ENCODE measurements at regions not wholly inside any gene's neighbourhood (a gene's known extent, or its start where the extent isn't known, plus 50 kb on each side); places are given as distances from the start of the nearest gene placed in this dataset.

DNA sequence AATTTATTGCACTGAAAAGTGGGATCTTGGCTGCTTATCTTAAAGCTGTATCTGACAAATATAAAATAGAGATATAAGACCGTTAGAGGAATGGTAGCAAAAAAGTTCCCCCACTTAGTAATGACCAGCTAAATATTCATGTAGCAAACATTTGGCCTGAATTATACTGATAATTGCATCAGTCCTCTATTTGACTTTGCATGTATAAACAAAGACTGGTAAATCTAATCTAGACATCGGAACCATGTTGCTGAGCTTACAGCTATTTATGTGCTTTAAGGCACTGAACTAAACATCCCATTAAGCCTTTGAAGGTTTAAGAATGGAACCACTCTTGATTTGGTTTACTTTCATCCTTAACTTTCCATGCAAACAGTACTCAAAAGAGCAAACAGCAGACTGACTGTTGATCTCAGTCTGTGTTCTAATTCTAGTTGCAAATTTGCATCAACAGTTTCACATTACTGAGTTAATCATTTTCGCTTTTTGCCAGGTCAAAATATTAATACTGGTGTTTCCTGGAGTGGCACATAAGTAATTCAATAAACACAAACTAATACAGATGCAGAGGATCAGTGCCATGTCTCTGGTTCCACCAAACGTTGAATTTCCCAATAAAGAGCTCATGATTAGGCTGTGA, 203.5 kb upstream of the HTR2A start (continued):
- TF ChIP-seq, protein P1, sequence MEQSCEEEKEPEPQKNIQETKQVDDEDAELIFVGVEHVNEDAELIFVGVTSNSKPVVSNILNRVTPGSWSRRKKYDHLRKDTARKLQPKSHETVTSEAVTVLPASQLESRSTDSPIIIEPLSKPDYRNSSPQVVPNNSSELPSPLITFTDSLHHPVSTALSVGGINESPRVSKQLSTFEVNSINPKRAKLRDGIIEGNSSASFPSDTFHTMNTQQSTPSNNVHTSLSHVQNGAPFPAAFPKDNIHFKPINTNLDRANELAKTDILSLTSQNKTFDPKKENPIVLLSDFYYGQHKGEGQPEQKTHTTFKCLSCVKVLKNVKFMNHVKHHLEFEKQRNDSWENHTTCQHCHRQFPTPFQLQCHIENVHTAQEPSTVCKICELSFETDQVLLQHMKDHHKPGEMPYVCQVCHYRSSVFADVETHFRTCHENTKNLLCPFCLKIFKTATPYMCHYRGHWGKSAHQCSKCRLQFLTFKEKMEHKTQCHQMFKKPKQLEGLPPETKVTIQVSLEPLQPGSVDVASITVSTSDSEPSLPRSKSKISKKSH (CRISPR knock-in tag; IDR thresholded peaks at IDR 0.05; ENCODE audit: borderline replicate concordance), result no peak
- TF ChIP-seq, protein P2, sequence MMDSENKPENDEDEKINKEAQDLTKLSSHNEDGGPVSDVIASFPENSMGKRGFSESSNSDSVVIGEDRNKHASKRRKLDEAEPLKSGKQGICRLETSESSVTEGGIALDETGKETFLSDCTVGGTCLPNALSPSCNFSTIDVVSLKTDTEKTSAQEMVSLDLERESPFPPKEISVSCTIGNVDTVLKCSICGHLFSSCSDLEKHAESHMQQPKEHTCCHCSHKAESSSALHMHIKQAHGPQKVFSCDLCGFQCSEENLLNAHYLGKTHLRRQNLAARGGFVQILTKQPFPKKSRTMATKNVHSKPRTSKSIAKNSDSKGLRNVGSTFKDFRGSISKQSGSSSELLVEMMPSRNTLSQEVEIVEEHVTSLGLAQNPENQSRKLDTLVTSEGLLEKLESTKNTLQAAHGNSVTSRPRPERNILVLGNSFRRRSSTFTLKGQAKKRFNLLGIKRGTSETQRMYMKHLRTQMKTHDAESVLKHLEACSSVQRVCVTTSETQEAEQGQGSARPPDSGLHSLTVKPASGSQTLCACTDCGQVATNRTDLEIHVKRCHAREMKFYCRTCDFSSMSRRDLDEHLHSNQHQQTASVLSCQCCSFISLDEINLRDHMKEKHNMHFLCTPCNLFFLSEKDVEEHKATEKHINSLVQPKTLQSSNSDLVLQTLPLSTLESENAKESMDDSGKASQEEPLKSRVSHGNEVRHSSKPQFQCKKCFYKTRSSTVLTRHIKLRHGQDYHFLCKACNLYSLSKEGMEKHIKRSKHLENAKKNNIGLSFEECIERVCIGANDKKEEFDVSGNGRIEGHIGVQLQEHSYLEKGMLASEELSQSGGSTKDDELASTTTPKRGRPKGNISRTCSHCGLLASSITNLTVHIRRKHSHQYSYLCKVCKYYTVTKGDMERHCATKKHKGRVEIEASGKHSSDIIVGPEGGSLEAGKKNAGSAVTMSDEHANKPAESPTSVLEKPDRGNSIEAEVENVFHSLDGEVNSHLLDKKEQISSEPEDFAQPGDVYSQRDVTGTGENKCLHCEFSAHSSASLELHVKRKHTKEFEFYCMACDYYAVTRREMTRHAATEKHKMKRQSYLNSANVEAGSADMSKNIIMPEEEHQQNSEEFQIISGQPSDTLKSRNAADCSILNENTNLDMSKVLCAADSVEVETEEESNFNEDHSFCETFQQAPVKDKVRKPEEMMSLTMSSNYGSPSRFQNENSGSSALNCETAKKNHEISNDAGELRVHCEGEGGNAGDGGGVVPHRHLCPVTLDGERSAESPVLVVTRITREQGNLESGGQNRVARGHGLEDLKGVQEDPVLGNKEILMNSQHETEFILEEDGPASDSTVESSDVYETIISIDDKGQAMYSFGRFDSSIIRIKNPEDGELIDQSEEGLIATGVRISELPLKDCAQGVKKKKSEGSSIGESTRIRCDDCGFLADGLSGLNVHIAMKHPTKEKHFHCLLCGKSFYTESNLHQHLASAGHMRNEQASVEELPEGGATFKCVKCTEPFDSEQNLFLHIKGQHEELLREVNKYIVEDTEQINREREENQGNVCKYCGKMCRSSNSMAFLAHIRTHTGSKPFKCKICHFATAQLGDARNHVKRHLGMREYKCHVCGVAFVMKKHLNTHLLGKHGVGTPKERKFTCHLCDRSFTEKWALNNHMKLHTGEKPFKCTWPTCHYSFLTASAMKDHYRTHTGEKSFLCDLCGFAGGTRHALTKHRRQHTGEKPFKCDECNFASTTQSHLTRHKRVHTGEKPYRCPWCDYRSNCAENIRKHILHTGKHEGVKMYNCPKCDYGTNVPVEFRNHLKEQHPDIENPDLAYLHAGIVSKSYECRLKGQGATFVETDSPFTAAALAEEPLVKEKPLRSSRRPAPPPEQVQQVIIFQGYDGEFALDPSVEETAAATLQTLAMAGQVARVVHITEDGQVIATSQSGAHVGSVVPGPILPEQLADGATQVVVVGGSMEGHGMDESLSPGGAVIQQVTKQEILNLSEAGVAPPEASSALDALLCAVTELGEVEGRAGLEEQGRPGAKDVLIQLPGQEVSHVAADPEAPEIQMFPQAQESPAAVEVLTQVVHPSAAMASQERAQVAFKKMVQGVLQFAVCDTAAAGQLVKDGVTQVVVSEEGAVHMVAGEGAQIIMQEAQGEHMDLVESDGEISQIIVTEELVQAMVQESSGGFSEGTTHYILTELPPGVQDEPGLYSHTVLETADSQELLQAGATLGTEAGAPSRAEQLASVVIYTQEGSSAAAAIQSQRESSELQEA (CRISPR knock-in tag; IDR thresholded peaks at IDR 0.05; ENCODE audit: not compliant biosample characterization), result no peak
- TF ChIP-seq PLRG1 (conservative IDR thresholded peaks at IDR 0.05) (no peak), ZBTB8A (CRISPR knock-in tag; IDR thresholded peaks at IDR 0.05; ENCODE audit: borderline replicate concordance, low read depth) (no peak), SOX6 (IDR thresholded peaks at IDR 0.05) (no peak), SOX6 (CRISPR knock-in tag; IDR thresholded peaks at IDR 0.05) (no peak), PCBP2 (optimal IDR thresholded peaks at IDR 0.05; ENCODE audit: low read depth, low read length, poor library complexity, severe bottlenecking) (no peak), HNRNPH1 (optimal IDR thresholded peaks at IDR 0.05; ENCODE audit: low read depth, low read length) (no peak), TCF7 (IDR thresholded peaks at IDR 0.05; ENCODE audit: low read depth) (no peak), PITX1 (CRISPR knock-in tag; IDR thresholded peaks at IDR 0.05) (no peak)
- TF ChIP-seq, protein P3, sequence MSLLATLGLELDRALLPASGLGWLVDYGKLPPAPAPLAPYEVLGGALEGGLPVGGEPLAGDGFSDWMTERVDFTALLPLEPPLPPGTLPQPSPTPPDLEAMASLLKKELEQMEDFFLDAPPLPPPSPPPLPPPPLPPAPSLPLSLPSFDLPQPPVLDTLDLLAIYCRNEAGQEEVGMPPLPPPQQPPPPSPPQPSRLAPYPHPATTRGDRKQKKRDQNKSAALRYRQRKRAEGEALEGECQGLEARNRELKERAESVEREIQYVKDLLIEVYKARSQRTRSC (CRISPR knock-in tag; IDR thresholded peaks at IDR 0.05; ENCODE audit: low read depth), result no peak
- TF ChIP-seq, protein P4, sequence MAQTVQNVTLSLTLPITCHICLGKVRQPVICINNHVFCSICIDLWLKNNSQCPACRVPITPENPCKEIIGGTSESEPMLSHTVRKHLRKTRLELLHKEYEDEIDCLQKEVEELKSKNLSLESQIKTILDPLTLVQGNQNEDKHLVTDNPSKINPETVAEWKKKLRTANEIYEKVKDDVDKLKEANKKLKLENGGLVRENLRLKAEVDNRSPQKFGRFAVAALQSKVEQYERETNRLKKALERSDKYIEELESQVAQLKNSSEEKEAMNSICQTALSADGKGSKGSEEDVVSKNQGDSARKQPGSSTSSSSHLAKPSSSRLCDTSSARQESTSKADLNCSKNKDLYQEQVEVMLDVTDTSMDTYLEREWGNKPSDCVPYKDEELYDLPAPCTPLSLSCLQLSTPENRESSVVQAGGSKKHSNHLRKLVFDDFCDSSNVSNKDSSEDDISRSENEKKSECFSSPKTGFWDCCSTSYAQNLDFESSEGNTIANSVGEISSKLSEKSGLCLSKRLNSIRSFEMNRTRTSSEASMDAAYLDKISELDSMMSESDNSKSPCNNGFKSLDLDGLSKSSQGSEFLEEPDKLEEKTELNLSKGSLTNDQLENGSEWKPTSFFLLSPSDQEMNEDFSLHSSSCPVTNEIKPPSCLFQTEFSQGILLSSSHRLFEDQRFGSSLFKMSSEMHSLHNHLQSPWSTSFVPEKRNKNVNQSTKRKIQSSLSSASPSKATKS (CRISPR knock-in tag; IDR thresholded peaks at IDR 0.05), result no peak
- TF ChIP-seq, protein P5, sequence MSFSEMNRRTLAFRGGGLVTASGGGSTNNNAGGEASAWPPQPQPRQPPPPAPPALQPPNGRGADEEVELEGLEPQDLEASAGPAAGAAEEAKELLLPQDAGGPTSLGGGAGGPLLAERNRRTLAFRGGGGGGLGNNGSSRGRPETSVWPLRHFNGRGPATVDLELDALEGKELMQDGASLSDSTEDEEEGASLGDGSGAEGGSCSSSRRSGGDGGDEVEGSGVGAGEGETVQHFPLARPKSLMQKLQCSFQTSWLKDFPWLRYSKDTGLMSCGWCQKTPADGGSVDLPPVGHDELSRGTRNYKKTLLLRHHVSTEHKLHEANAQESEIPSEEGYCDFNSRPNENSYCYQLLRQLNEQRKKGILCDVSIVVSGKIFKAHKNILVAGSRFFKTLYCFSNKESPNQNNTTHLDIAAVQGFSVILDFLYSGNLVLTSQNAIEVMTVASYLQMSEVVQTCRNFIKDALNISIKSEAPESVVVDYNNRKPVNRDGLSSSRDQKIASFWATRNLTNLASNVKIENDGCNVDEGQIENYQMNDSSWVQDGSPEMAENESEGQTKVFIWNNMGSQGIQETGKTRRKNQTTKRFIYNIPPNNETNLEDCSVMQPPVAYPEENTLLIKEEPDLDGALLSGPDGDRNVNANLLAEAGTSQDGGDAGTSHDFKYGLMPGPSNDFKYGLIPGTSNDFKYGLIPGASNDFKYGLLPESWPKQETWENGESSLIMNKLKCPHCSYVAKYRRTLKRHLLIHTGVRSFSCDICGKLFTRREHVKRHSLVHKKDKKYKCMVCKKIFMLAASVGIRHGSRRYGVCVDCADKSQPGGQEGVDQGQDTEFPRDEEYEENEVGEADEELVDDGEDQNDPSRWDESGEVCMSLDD (CRISPR knock-in tag; IDR thresholded peaks at IDR 0.05; ENCODE audit: borderline replicate concordance), result no peak

Data from HepG2 (cell line).